ENCODE measurements at regions not wholly inside any gene's neighbourhood (a gene's known extent, or its start where the extent isn't known, plus 50 kb on each side); places are given as distances from the start of the nearest gene placed in this dataset.
"Not testable (repeated sequence)": the region's sequence is repeated elsewhere in the genome, so short reads cannot be mapped to it uniquely, and the experiment has no call there.

GRCh38 chr1:228681076-228681565 is 54.2 kb upstream of the RHOU start:
- DNase-seq = not testable (repeated sequence)

GRCh38 chr1:228683428-228683827 is 51.9 kb upstream of the RHOU start:
- DNase-seq = no peak

DNA sequence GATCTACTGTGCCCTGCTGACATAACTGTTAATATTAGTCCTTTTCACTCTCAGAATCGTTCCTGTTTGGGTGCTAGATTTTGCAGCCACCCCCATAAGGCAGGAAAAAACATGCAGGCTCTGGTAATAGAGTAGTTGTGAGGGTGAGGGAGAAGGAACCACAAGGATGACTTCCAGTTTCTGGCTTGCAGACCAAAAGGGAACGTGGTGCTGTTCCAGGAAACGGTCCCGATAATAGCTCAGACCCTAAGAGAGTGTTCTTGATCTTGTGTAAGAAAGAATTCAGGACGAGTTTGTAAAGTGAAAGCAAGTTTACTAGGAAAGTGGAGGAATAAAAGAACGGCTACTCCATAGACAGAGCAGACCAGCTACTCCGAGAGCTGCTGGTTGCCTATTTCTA is 50.7 kb upstream of the RHOU start:
- DNase-seq = no peak

GRCh38 chr1:228685081-228685660 is 50.1 kb upstream of the RHOU start:
- no peak for DNase-seq
